ENCODE measurements at regions not wholly inside any gene's neighbourhood (a gene's known extent, or its start where the extent isn't known, plus 50 kb on each side); places are given as distances from the start of the nearest gene placed in this dataset.
A peak's percentile ranks its signal among the peaks of the same experiment; 100 is the strongest.
"Not testable (repeated sequence)": the region's sequence is repeated elsewhere in the genome, so short reads cannot be mapped to it uniquely, and the experiment has no call there.

- DNase-seq, result peak in 1 of 3 donors; percentile 6
- no peak for ATAC-seq (ENCODE audit: insufficient read depth, low FRiP score)
- Histone ChIP-seq H3K9ac (ENCODE audit: insufficient read depth in 1 of 2, low read length in 2 of 2) (no peak overlapping the region), H3K4me3 (no peak overlapping the region), H3K9me3 (ENCODE audit: control insufficient read depth in 4 of 4, insufficient read depth in 3 of 4, low read length in 3 of 4) (peaks cover 0 to 5% (median 0%) of the 10 kb centered on the region in 4 donors), H3K36me3 (ENCODE audit: control insufficient read depth in 4 of 4, insufficient read depth in 4 of 4, low read length in 4 of 4) (no peaks in the 10 kb centered on the region), H3K27ac (ENCODE audit: low read depth in 1 of 2, low read length in 1 of 2) (no peak overlapping the region), H3K4me1 (ENCODE audit: control insufficient read depth in 5 of 5, insufficient read depth in 5 of 5, low read length in 5 of 5) (no peaks in the 10 kb centered on the region), H3K27me3 (ENCODE audit: control insufficient read depth in 3 of 3, insufficient read depth in 3 of 3, low read length in 2 of 3) (peaks cover 0 to 5% (median 0%) of the 10 kb centered on the region in 3 donors)
- TF ChIP-seq CTCF (IDR thresholded peaks at IDR 0.05; ENCODE audit: control extremely low read depth, extremely low read depth), result no peak
- 48 to 53% methylated on average over 5 of the region's 5 CpGs for WGBS, 2 donors
These were observed 79.4 kb downstream of the TBX3 start for GRCh38 chr12:114604606-114605005.

GRCh38 chr12:114600584-114600983 is 83.4 kb downstream of the TBX3 start:
- not testable (repeated sequence) for H3K27me3 ChIP-seq (ENCODE audit: control insufficient read depth in 3 of 3, insufficient read depth in 3 of 3, low read length in 2 of 3); H3K9ac ChIP-seq (ENCODE audit: insufficient read depth in 1 of 2, low read length in 2 of 2); DNase-seq; H3K27ac ChIP-seq (ENCODE audit: low read depth in 1 of 2, low read length in 1 of 2); ATAC-seq (ENCODE audit: insufficient read depth, low FRiP score); H3K9me3 ChIP-seq (ENCODE audit: control insufficient read depth in 4 of 4, insufficient read depth in 3 of 4, low read length in 3 of 4); H3K36me3 ChIP-seq (ENCODE audit: control insufficient read depth in 4 of 4, insufficient read depth in 4 of 4, low read length in 4 of 4); H3K4me1 ChIP-seq (ENCODE audit: control insufficient read depth in 5 of 5, insufficient read depth in 5 of 5, low read length in 5 of 5); H3K4me3 ChIP-seq
- 74 to 81% methylated on average over 2 of the region's 2 CpGs for WGBS, 2 donors

GRCh38 chr12:114598111-114598510 is 85.9 kb downstream of the TBX3 start:
- Histone ChIP-seq H3K9ac (ENCODE audit: insufficient read depth in 1 of 2, low read length in 2 of 2) (no peak overlapping the region), H3K4me1 (ENCODE audit: control insufficient read depth in 5 of 5, insufficient read depth in 5 of 5, low read length in 5 of 5) (no peaks in the 10 kb centered on the region), H3K4me3 (no peak overlapping the region), H3K36me3 (ENCODE audit: control insufficient read depth in 4 of 4, insufficient read depth in 4 of 4, low read length in 4 of 4) (no peaks in the 10 kb centered on the region), H3K27ac (ENCODE audit: low read depth in 1 of 2, low read length in 1 of 2) (no peak overlapping the region), H3K9me3 (ENCODE audit: control insufficient read depth in 4 of 4, insufficient read depth in 3 of 4, low read length in 3 of 4) (peaks cover 0 to 8% (median 0%) of the 10 kb centered on the region in 4 donors), H3K27me3 (ENCODE audit: control insufficient read depth in 3 of 3, insufficient read depth in 3 of 3, low read length in 2 of 3) (no peaks in the 10 kb centered on the region)
- no peak for DNase-seq
- 27 to 43% methylated on average over 2 of the region's 2 CpGs for WGBS, 2 donors
- no peak for TF ChIP-seq CTCF (IDR thresholded peaks at IDR 0.05; ENCODE audit: control extremely low read depth, extremely low read depth)
- no peak for ATAC-seq (ENCODE audit: insufficient read depth, low FRiP score)

GRCh38 chr12:114592946-114593345 is 91.0 kb downstream of the TBX3 start:
- H3K9me3 ChIP-seq (ENCODE audit: control insufficient read depth in 4 of 4, insufficient read depth in 3 of 4, low read length in 3 of 4), result peaks cover 0 to 5% (median 0%) of the 10 kb centered on the region in 4 donors
- H3K4me3 ChIP-seq, result no peak overlapping the region
- no peak overlapping the region for H3K9ac ChIP-seq (ENCODE audit: insufficient read depth in 1 of 2, low read length in 2 of 2)
- no peak for TF ChIP-seq CTCF (IDR thresholded peaks at IDR 0.05; ENCODE audit: control extremely low read depth, extremely low read depth)
- no peak for ATAC-seq (ENCODE audit: insufficient read depth, low FRiP score)
- no peaks in the 10 kb centered on the region for H3K4me1 ChIP-seq (ENCODE audit: control insufficient read depth in 5 of 5, insufficient read depth in 5 of 5, low read length in 5 of 5)
- no peak for DNase-seq
- H3K27me3 ChIP-seq (ENCODE audit: control insufficient read depth in 3 of 3, insufficient read depth in 3 of 3, low read length in 2 of 3), result no peaks in the 10 kb centered on the region
- H3K27ac ChIP-seq (ENCODE audit: low read depth in 1 of 2, low read length in 1 of 2), result no peak overlapping the region
- H3K36me3 ChIP-seq (ENCODE audit: control insufficient read depth in 4 of 4, insufficient read depth in 4 of 4, low read length in 4 of 4), result no peaks in the 10 kb centered on the region
